Liver (tissue), 3 donors: ENCODE measurements at regions not wholly inside any gene's neighbourhood (a gene's known extent, or its start where the extent isn't known, plus 50 kb on each side); places are given as distances from the start of the nearest gene placed in this dataset.

Experiments used
- FOXA1 ChIP-seq: IDR thresholded peaks from 2 replicates; pipeline ENCODE4 v1.6.1; 2016; ENCODE audit warnings: antibody characterized with exemption
- FOXA2 ChIP-seq: IDR thresholded peaks from 2 replicates; pipeline ENCODE4 v1.6.1; 2016; ENCODE audit warnings: antibody characterized with exemption
- GABPA ChIP-seq, 2 donors: IDR thresholded peaks in 1 of 2; conservative IDR thresholded peaks in 1 of 2; 2 replicates each; pipeline ENCODE4 v1.6.1; 2016; ENCODE audit warnings: antibody characterized with exemption in 2 of 2, mild to moderate bottlenecking in 1 of 2, moderate library complexity in 1 of 2
- HNF4A ChIP-seq, 2 donors: conservative IDR thresholded peaks; 2 replicates each; pipeline ENCODE4 v1.6.1; 2016; ENCODE audit warnings: antibody characterized with exemption in 2 of 2, mild to moderate bottlenecking in 2 of 2
- YY1 ChIP-seq: IDR thresholded peaks from 2 replicates; pipeline ENCODE4 v1.6.1; 2016; ENCODE audit warnings: antibody characterized with exemption, mild to moderate bottlenecking
- TF ChIP-seq, protein P1 (sequence below): fragments of 150-350 bp; IDR thresholded peaks from 2 replicates; pipeline ENCODE4 v1.5.1; 2017; ENCODE audit warnings: improper control_type of control experiment, low read depth, low read length; ENCODE audit not compliant: missing input control
- TF ChIP-seq, protein P2 (sequence below): IDR thresholded peaks from 2 replicates; pipeline ENCODE4 v1.6.1; 2016; ENCODE audit warnings: antibody characterized with exemption, mild to moderate bottlenecking
- TF ChIP-seq, protein P3 (sequence below): IDR thresholded peaks from 2 replicates; pipeline ENCODE4 v1.6.1; 2016; ENCODE audit warnings: antibody characterized with exemption
- donor health status: healthy.
- donor health status: healthy.

DNA sequence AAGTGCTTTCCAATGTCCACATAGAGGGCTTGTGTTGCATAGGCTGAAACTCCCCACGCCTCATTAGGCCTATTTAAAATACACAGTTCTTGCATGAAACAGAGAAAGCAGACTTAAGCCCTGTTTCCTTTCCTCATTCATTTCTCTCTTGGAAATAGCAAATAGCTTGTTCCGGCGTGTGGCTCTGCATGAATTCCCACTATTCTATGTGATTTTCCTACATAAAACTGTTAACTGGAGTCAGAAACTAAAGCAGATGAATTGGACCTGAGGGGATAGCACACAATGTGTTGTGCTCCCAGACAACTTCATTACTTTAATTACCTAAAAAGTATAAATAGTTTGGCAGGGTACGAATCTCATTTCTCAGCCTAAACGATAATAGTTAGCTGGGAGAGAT is 981.5 kb downstream of the SORCS1 start:
- TF ChIP-seq, protein P1, sequence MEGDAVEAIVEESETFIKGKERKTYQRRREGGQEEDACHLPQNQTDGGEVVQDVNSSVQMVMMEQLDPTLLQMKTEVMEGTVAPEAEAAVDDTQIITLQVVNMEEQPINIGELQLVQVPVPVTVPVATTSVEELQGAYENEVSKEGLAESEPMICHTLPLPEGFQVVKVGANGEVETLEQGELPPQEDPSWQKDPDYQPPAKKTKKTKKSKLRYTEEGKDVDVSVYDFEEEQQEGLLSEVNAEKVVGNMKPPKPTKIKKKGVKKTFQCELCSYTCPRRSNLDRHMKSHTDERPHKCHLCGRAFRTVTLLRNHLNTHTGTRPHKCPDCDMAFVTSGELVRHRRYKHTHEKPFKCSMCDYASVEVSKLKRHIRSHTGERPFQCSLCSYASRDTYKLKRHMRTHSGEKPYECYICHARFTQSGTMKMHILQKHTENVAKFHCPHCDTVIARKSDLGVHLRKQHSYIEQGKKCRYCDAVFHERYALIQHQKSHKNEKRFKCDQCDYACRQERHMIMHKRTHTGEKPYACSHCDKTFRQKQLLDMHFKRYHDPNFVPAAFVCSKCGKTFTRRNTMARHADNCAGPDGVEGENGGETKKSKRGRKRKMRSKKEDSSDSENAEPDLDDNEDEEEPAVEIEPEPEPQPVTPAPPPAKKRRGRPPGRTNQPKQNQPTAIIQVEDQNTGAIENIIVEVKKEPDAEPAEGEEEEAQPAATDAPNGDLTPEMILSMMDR = no peak
- TF ChIP-seq HNF4A (conservative IDR thresholded peaks at IDR 0.05) (no peak), FOXA2 (no peak), GABPA (IDR thresholded peaks at IDR 0.05 in 1 of 2, conservative IDR thresholded peaks at IDR 0.05 in 1 of 2) (no peak), FOXA1 (no peak), YY1 (no peak)
- TF ChIP-seq, protein P2, sequence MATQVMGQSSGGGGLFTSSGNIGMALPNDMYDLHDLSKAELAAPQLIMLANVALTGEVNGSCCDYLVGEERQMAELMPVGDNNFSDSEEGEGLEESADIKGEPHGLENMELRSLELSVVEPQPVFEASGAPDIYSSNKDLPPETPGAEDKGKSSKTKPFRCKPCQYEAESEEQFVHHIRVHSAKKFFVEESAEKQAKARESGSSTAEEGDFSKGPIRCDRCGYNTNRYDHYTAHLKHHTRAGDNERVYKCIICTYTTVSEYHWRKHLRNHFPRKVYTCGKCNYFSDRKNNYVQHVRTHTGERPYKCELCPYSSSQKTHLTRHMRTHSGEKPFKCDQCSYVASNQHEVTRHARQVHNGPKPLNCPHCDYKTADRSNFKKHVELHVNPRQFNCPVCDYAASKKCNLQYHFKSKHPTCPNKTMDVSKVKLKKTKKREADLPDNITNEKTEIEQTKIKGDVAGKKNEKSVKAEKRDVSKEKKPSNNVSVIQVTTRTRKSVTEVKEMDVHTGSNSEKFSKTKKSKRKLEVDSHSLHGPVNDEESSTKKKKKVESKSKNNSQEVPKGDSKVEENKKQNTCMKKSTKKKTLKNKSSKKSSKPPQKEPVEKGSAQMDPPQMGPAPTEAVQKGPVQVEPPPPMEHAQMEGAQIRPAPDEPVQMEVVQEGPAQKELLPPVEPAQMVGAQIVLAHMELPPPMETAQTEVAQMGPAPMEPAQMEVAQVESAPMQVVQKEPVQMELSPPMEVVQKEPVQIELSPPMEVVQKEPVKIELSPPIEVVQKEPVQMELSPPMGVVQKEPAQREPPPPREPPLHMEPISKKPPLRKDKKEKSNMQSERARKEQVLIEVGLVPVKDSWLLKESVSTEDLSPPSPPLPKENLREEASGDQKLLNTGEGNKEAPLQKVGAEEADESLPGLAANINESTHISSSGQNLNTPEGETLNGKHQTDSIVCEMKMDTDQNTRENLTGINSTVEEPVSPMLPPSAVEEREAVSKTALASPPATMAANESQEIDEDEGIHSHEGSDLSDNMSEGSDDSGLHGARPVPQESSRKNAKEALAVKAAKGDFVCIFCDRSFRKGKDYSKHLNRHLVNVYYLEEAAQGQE = no peak
- TF ChIP-seq, protein P3, sequence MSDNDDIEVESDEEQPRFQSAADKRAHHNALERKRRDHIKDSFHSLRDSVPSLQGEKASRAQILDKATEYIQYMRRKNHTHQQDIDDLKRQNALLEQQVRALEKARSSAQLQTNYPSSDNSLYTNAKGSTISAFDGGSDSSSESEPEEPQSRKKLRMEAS = no peak
